Neural progenitor cell (in vitro differentiated cells): ENCODE measurements at regions not wholly inside any gene's neighbourhood (a gene's known extent, or its start where the extent isn't known, plus 50 kb on each side); places are given as distances from the start of the nearest gene placed in this dataset.

ENCODE experiments used
- CTCF ChIP-seq: fragments of 200-600 bp; sonication (generic); IDR thresholded peaks from 2 replicates; pipeline ENCODE4 v1.5.1; 2017; ENCODE audit warnings: antibody characterized with exemption, mild to moderate bottlenecking
- EZH2 ChIP-seq: fragments of 200-600 bp; sonication (generic); IDR thresholded peaks from 2 replicates; pipeline ENCODE4 v1.6.1; 2017; ENCODE audit warnings: antibody characterized with exemption, mild to moderate bottlenecking, moderate library complexity

GRCh38 chr11:25771605-25772004 is 560.3 kb upstream of the ANO3 start:
- TF ChIP-seq CTCF: no peak
- TF ChIP-seq EZH2: no peak
